Vagina (tissue), 2 donors: ENCODE measurements at regions not wholly inside any gene's neighbourhood (a gene's known extent, or its start where the extent isn't known, plus 50 kb on each side); places are given as distances from the start of the nearest gene placed in this dataset.

Experiments used
- DNase-seq, 2 donors: peaks; one replicate each; pipeline ENCODE4 v3.0.0-alpha.2; 2017; ENCODE audit errors: extremely low spot score in 2 of 2
- H3K27ac ChIP-seq: fragments of 200-600 bp; sonication (generic); one replicate; pipeline ENCODE4 v1.5.1; 2019
- H3K27me3 ChIP-seq: fragments of 200-600 bp; sonication (generic); one replicate; pipeline ENCODE4 v1.5.1; 2019
- H3K36me3 ChIP-seq, 2 donors: fragments of 200-600 bp; sonication (generic); one replicate each; pipeline ENCODE4 v1.5.1; 2017 to 2019
- H3K4me1 ChIP-seq: fragments of 200-600 bp; sonication (generic); one replicate; pipeline ENCODE4 v1.5.1; 2019
- H3K4me3 ChIP-seq, 2 donors: fragments of 200-600 bp; sonication (generic); 1 replicate in 1 of 2; 2 replicates in 1 of 2; pipeline ENCODE4 v1.5.1; 2016 to 2019
- H3K9me3 ChIP-seq: fragments of 200-600 bp; sonication (generic); one replicate; pipeline ENCODE4 v1.5.1; 2019
- POLR2A ChIP-seq, 2 donors: fragments of 450-650 bp; IDR thresholded peaks; one replicate each; pipeline ENCODE4 v1.6.1; 2017; ENCODE audit warnings: antibody characterized with exemption in 2 of 2, mild to moderate bottlenecking in 2 of 2, moderate library complexity in 2 of 2
- POLR2AphosphoS5 ChIP-seq, 2 donors: sonication (generic); formaldehyde crosslinking; IDR thresholded peaks; one replicate each; pipeline ENCODE4 v1.9.0; 2017; ENCODE audit warnings: antibody characterized with exemption in 2 of 2, mild to moderate bottlenecking in 2 of 2, low read depth in 1 of 2; ENCODE audit not compliant: insufficient read depth in 1 of 2
- intact Hi-C: fragments of 100-400 bp; cut with DNase I; formaldehyde crosslinking; loops from one replicate; pipeline ENCODE4 v1.15.1; 2023
- TF ChIP-seq, protein P1 (sequence below), 3 experiments: fragments of 450-650 bp in 2 of 3; fragments of 200-600 bp in 1 of 3; sonication (generic) in 1 of 3; IDR thresholded peaks; one replicate each; pipeline ENCODE4 v1.5.1; 2017 to 2019; ENCODE audit warnings: antibody characterized with exemption in 3 of 3, mild to moderate bottlenecking in 2 of 3, moderate library complexity in 2 of 3

DNA sequence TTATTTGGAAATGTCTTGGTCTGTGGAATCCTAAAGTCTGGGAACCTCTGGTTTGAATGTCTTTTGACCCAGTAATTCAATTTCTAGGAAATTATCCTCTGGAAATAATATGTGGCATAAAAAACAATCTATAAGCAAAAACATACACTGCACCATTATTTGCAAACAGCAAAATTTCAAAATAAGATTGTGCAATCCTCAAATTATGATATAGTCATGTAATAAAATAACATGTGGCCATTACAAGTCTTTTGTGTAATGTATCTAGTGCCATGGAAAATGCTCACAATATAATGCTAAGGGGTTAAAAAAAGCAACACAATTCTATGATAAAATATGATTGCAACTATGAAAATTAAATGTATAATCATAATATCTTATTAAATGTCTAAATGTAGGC is 312.9 kb upstream of the RUNX1 start:
- H3K27ac ChIP-seq = no peak overlapping the region
- no peaks in the 10 kb centered on the region for H3K36me3 ChIP-seq
- H3K27me3 ChIP-seq = no peaks in the 10 kb centered on the region
- intact Hi-C loops = no loop called here
- no peaks in the 10 kb centered on the region for H3K9me3 ChIP-seq
- DNase-seq = no peak
- TF ChIP-seq POLR2AphosphoS5 (IDR thresholded peaks at IDR 0.05; ENCODE audit: insufficient read depth in 1 of 2, low read depth in 1 of 2) = no peak
- TF ChIP-seq, protein P1, sequence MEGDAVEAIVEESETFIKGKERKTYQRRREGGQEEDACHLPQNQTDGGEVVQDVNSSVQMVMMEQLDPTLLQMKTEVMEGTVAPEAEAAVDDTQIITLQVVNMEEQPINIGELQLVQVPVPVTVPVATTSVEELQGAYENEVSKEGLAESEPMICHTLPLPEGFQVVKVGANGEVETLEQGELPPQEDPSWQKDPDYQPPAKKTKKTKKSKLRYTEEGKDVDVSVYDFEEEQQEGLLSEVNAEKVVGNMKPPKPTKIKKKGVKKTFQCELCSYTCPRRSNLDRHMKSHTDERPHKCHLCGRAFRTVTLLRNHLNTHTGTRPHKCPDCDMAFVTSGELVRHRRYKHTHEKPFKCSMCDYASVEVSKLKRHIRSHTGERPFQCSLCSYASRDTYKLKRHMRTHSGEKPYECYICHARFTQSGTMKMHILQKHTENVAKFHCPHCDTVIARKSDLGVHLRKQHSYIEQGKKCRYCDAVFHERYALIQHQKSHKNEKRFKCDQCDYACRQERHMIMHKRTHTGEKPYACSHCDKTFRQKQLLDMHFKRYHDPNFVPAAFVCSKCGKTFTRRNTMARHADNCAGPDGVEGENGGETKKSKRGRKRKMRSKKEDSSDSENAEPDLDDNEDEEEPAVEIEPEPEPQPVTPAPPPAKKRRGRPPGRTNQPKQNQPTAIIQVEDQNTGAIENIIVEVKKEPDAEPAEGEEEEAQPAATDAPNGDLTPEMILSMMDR (IDR thresholded peaks at IDR 0.05) = no peak
- TF ChIP-seq POLR2A (IDR thresholded peaks at IDR 0.05) = no peak
- H3K4me1 ChIP-seq = peaks cover 6% of the 10 kb centered on the region
- no peak overlapping the region for H3K4me3 ChIP-seq

DNA sequence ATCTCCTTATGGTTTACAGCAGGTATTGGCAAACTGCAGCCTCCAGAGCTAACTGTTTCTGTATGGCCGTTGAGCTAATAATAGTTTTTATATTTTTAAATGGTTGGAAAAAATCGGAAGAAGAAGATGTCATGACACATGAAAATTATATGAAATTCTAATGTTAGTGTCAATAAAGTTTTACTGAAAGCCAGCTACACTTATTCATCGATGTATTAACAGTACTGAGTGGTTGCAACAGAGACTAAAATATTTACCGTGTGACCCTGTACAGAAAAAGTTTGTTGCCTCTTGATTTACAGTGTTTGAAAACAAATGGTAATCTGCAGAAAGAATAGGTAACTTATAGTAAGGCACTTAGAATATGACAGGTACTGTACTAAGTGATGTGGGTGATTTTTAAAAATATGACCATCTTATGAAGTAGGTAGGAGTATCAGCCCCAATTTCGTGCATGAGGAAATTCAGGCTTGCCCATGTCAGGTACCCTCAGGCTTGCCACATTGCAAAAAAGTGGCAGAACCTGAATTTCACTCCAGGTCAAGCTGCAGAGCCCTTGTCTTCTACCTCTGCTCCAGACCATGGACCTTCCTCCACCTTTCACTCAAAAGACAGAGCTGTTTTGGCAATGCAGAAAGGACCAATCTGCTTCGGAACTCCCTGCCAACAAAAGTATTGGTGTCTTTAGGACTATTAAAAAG is 311.9 kb upstream of the RUNX1 start:
- intact Hi-C loops = no loop called here

DNA sequence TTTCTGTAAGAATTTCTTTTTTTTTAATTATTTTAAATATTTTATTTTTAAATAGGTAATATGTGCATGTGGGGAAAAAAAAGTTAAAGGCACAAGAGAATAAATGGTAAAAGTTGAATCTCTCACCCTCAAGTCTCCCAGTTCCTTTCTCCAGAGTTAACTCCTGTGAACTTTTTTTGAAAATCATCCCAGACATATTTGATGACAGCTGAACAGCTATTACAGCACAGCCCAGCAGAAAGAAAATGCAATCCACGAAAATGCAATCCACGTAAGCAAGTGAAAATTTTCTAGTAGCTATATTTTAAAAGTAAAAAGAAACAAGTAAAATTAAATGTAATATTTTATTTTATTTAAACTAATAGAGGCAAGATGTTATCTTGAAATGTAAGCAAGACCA is 310.0 kb upstream of the RUNX1 start:
- Histone ChIP-seq H3K27ac (no peak overlapping the region), H3K9me3 (no peaks in the 10 kb centered on the region), H3K36me3 (no peaks in the 10 kb centered on the region), H3K4me1 (no peaks in the 10 kb centered on the region), H3K27me3 (no peaks in the 10 kb centered on the region), H3K4me3 (no peak overlapping the region)
- DNase-seq = no peak
- intact Hi-C loops = no loop called here
- TF ChIP-seq, protein P1 (IDR thresholded peaks at IDR 0.05) = no peak
- no peak for TF ChIP-seq POLR2A (IDR thresholded peaks at IDR 0.05)
- no peak for TF ChIP-seq POLR2AphosphoS5 (IDR thresholded peaks at IDR 0.05; ENCODE audit: insufficient read depth in 1 of 2, low read depth in 1 of 2)

More for the DNA sequence above, 311.9 kb upstream of the RUNX1 start:
- Histone ChIP-seq H3K9me3 (no peaks in the 10 kb centered on the region), H3K27me3 (no peaks in the 10 kb centered on the region), H3K27ac (no peak overlapping the region), H3K36me3 (no peaks in the 10 kb centered on the region), H3K4me3 (no peak overlapping the region), H3K4me1 (no peaks in the 10 kb centered on the region)
- no peak for TF ChIP-seq POLR2AphosphoS5 (IDR thresholded peaks at IDR 0.05; ENCODE audit: insufficient read depth in 1 of 2, low read depth in 1 of 2)
- TF ChIP-seq, protein P1 (IDR thresholded peaks at IDR 0.05) = no peak
- no peak for TF ChIP-seq POLR2A (IDR thresholded peaks at IDR 0.05)
- no peak for DNase-seq

DNA sequence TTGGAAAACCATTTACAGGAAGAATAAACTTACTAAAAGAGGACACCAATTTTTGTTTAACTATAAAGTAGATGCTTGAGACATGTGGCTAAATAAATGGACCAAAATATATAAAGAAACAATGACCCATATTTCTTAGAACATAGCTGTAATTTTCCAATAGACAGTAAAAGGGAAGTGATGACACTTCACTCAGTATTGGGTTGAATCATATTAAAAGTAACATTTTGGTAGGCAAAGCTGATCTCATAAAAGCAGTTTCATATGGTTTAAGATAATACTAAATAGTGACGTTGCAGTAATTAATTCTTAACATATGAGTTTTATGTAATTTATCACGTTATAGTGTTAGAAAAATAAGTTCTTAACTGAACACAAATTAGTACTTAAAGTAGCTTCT is 308.9 kb upstream of the RUNX1 start:
- Histone ChIP-seq H3K4me1 (no peaks in the 10 kb centered on the region), H3K9me3 (no peaks in the 10 kb centered on the region), H3K27me3 (no peaks in the 10 kb centered on the region), H3K27ac (no peak overlapping the region), H3K36me3 (no peaks in the 10 kb centered on the region), H3K4me3 (no peak overlapping the region)
- TF ChIP-seq POLR2A (IDR thresholded peaks at IDR 0.05) = no peak
- TF ChIP-seq, protein P1 (IDR thresholded peaks at IDR 0.05) = no peak
- TF ChIP-seq POLR2AphosphoS5 (IDR thresholded peaks at IDR 0.05; ENCODE audit: insufficient read depth in 1 of 2, low read depth in 1 of 2) = no peak
- intact Hi-C loops = no loop called here
- DNase-seq = no peak

DNA sequence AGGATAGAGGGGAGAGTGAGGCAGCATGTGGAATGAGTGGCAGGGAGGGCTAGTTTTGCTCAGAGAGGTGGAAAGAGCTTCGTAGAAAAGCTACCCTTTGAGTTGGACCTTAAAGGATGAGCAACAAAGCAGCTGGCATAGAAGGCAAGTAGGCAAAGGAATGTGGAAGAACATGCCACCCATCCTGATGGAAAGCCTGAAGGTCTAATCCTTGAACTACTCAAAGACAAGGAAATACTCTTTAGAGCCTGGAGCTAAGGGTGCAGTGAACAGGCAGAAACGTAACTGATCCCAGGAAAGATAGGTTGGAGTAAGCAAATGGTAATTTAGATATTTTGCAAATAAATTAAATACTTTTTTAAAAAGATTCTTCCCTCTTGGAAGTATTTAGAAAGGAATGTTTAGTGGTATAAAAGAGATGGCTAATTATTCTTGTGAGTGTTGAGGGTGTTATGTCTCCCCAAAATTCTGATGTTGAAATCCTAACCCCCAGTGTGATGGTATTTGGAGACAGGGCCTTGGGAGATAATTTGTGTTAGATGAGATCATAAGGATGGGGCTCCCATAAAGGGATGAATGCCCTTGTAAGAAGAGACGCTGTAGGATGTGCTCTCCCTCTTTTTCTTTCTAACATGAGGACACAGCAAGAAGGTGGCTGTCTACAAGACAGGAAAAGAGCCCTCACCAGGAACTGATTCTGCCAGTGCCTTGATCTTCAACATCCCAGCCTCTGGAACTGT is 308.1 kb upstream of the RUNX1 start:
- H3K27ac ChIP-seq = no peak overlapping the region
- H3K36me3 ChIP-seq = no peaks in the 10 kb centered on the region
- TF ChIP-seq, protein P1 (IDR thresholded peaks at IDR 0.05) = no peak
- TF ChIP-seq POLR2A (IDR thresholded peaks at IDR 0.05) = no peak
- H3K9me3 ChIP-seq = no peaks in the 10 kb centered on the region
- no peak overlapping the region for H3K4me3 ChIP-seq
- no peaks in the 10 kb centered on the region for H3K27me3 ChIP-seq
- no peaks in the 10 kb centered on the region for H3K4me1 ChIP-seq
- intact Hi-C loops = no loop called here
- no peak for DNase-seq
